ENCODE measurements at regions not wholly inside any gene's neighbourhood (a gene's known extent, or its start where the extent isn't known, plus 50 kb on each side); places are given as distances from the start of the nearest gene placed in this dataset.

- ChIA-PET CTCF (no interaction called here), POLR2A (no interaction called here)
- Histone ChIP-seq H3K27me3 (ENCODE audit: control insufficient read depth, insufficient read depth, low read length) (peaks cover 21% of the 10 kb centered on the region), H3K4me3 (ENCODE audit: low read depth, low read length) (no peak overlapping the region), H3K36me3 (ENCODE audit: control insufficient read depth, insufficient read depth, low read length) (no peaks in the 10 kb centered on the region)
- DNase-seq (ENCODE audit: low read depth) = no peak
- no peak for TF ChIP-seq CTCF (IDR thresholded peaks at IDR 0.05; ENCODE audit: insufficient read depth, low read depth, low read length)
These were observed 92.3 kb upstream of the ANO1 start for GRCh38 chr11:69985641-69986439.

GRCh38 chr11:69986440-69986787 lies 91.7 kb upstream of the ANO1 start:
- ChIA-PET CTCF (no interaction called here), POLR2A (no interaction called here)
- Histone ChIP-seq H3K4me3 (ENCODE audit: low read depth, low read length) (no peak overlapping the region), H3K27me3 (ENCODE audit: control insufficient read depth, insufficient read depth, low read length) (peaks cover 22% of the 10 kb centered on the region), H3K36me3 (ENCODE audit: control insufficient read depth, insufficient read depth, low read length) (no peaks in the 10 kb centered on the region)
- no peak for DNase-seq (ENCODE audit: low read depth)
- TF ChIP-seq CTCF (IDR thresholded peaks at IDR 0.05; ENCODE audit: insufficient read depth, low read depth, low read length) = no peak

- Histone ChIP-seq H3K36me3 (ENCODE audit: control insufficient read depth, insufficient read depth, low read length) (no peaks in the 10 kb centered on the region), H3K27me3 (ENCODE audit: control insufficient read depth, insufficient read depth, low read length) (peaks cover 22% of the 10 kb centered on the region), H3K4me3 (ENCODE audit: low read depth, low read length) (no peak overlapping the region)
- no peak for DNase-seq (ENCODE audit: low read depth)
- ChIA-PET POLR2A (no interaction called here), CTCF (no interaction called here)
- no peak for TF ChIP-seq CTCF (IDR thresholded peaks at IDR 0.05; ENCODE audit: insufficient read depth, low read depth, low read length)
These were observed 91.3 kb upstream of the ANO1 start for GRCh38 chr11:69986830-69987229.

GRCh38 chr11:69992026-69992425 lies 86.1 kb upstream of the ANO1 start:
- Histone ChIP-seq H3K4me3 (ENCODE audit: low read depth, low read length) (no peak overlapping the region), H3K36me3 (ENCODE audit: control insufficient read depth, insufficient read depth, low read length) (no peaks in the 10 kb centered on the region), H3K27me3 (ENCODE audit: control insufficient read depth, insufficient read depth, low read length) (peaks cover 8% of the 10 kb centered on the region)
- no peak for TF ChIP-seq CTCF (IDR thresholded peaks at IDR 0.05; ENCODE audit: insufficient read depth, low read depth, low read length)
- DNase-seq (ENCODE audit: low read depth) = no peak
- CTCF ChIA-PET = no interaction called here
- POLR2A ChIA-PET = no interaction called here

- no peak for DNase-seq (ENCODE audit: low read depth)
- no peak for TF ChIP-seq CTCF (IDR thresholded peaks at IDR 0.05; ENCODE audit: insufficient read depth, low read depth, low read length)
- ChIA-PET POLR2A (no interaction called here), CTCF (interaction anchor here (1.1 kb wide), 1 partner anchor 11 kb away, joined by 4 read pairs; no protein-coding TSS in a partner anchor)
- H3K36me3 ChIP-seq (ENCODE audit: control insufficient read depth, insufficient read depth, low read length) = no peaks in the 10 kb centered on the region
- no peak overlapping the region for H3K4me3 ChIP-seq (ENCODE audit: low read depth, low read length)
- peaks cover 6% of the 10 kb centered on the region for H3K27me3 ChIP-seq (ENCODE audit: control insufficient read depth, insufficient read depth, low read length)
These were observed 85.0 kb upstream of the ANO1 start for GRCh38 chr11:69992943-69993694.

Measured in BJ (cell line).